ENCODE measurements at regions not wholly inside any gene's neighbourhood (a gene's known extent, or its start where the extent isn't known, plus 50 kb on each side); places are given as distances from the start of the nearest gene placed in this dataset.

DNA sequence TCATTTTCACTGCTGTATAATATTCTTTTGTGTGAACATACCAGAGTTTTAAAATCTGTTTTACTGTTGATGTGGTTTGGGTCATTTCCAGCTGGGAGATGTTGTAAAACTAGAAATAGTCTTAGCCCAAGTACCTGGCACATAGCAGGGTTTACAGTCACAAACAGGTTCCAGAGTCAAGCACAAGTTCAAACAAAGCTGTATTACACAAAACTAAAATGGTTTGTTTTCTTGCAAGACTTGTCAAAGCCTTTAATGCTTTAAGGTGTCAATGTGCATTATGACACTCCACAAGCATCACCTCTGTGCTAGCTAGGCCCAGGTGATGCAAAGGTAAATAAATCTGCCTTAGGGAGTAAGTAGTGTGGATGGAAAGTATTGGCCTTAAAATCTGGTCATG lies 379.1 kb downstream of the MN1 start:
- Histone ChIP-seq H3K27ac (no peak overlapping the region), H3K36me3 (no peaks in the 10 kb centered on the region), H3K9me3 (no peaks in the 10 kb centered on the region), H3K4me1 (peaks cover 14% of the 10 kb centered on the region), H3K4me3 (no peak overlapping the region), H3K27me3 (no peaks in the 10 kb centered on the region)
- intact Hi-C loops (cut with DNase I) = no loop called here
- no peak for DNase-seq (ENCODE audit: extremely low spot score in 2 of 2)
- TF ChIP-seq CTCF (IDR thresholded peaks at IDR 0.05) (no peak), POLR2AphosphoS5 (IDR thresholded peaks at IDR 0.05; ENCODE audit: insufficient read depth in 1 of 2, low read depth in 1 of 2) (no peak), POLR2A (IDR thresholded peaks at IDR 0.05) (no peak)

DNA sequence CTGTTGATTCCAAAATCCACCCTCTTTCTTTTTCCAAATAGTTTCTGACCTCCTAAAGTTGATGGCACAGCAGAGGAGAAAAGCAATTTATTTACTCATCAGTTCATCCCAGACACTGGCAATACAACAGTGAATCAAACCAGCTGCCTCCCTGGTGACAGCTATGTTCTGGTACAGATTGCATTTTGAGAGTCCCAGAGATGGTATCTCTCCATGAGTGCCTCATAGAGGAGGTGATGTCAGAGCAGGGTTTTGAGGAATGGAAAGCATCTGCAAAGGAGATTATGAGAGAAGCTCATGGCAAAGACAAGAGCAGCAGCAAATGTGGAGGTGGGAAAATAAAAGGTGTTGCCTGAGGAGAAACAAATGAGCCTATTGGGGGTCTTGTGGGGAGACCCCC lies 377.2 kb downstream of the MN1 start:
- Histone ChIP-seq H3K36me3 (no peaks in the 10 kb centered on the region), H3K4me3 (no peak overlapping the region), H3K9me3 (no peaks in the 10 kb centered on the region), H3K27ac (no peak overlapping the region), H3K27me3 (no peaks in the 10 kb centered on the region), H3K4me1 (peaks cover 14% of the 10 kb centered on the region)
- TF ChIP-seq POLR2AphosphoS5 (IDR thresholded peaks at IDR 0.05; ENCODE audit: insufficient read depth in 1 of 2, low read depth in 1 of 2) = no peak
- TF ChIP-seq CTCF (IDR thresholded peaks at IDR 0.05) = no peak
- TF ChIP-seq POLR2A (IDR thresholded peaks at IDR 0.05) = no peak
- no peak for DNase-seq (ENCODE audit: extremely low spot score in 2 of 2)
- intact Hi-C loops (cut with DNase I) = no loop called here

DNA sequence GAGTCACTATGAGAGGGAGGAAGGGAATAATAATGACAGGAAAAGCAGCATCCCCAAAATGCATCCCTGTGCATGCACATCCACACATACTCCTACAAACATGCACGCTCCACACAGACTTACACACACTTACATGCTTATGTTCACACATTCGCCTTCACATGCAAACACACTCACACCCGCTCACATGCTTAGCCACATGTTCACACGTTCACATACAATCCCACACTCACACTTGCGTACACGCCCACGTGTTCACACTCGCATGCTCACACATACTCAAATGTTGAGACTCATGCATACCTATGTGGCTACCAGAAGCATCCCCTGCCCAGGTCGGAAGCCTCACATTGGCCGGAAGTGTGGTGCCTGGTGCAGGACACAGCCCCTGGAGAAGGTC lies 372.1 kb downstream of the MN1 start:
- no peaks in the 10 kb centered on the region for H3K9me3 ChIP-seq
- no peak for TF ChIP-seq POLR2AphosphoS5 (IDR thresholded peaks at IDR 0.05; ENCODE audit: insufficient read depth in 1 of 2, low read depth in 1 of 2)
- TF ChIP-seq POLR2A (IDR thresholded peaks at IDR 0.05) = no peak
- TF ChIP-seq CTCF (IDR thresholded peaks at IDR 0.05) = no peak
- no peak overlapping the region for H3K4me3 ChIP-seq
- no peak for DNase-seq (ENCODE audit: extremely low spot score in 2 of 2)
- H3K27me3 ChIP-seq = no peaks in the 10 kb centered on the region
- H3K36me3 ChIP-seq = no peaks in the 10 kb centered on the region
- H3K27ac ChIP-seq = no peak overlapping the region
- intact Hi-C loops (cut with DNase I) = no loop called here
- no peaks in the 10 kb centered on the region for H3K4me1 ChIP-seq

- intact Hi-C loops (cut with DNase I) = no loop called here
- no peaks in the 10 kb centered on the region for H3K36me3 ChIP-seq
- TF ChIP-seq CTCF (IDR thresholded peaks at IDR 0.05) = no peak
- TF ChIP-seq POLR2AphosphoS5 (IDR thresholded peaks at IDR 0.05; ENCODE audit: insufficient read depth in 1 of 2, low read depth in 1 of 2) = no peak
- no peak for TF ChIP-seq POLR2A (IDR thresholded peaks at IDR 0.05)
- H3K4me3 ChIP-seq = no peak overlapping the region
- H3K4me1 ChIP-seq = peaks cover 6% of the 10 kb centered on the region
- no peak overlapping the region for H3K27ac ChIP-seq
- H3K9me3 ChIP-seq = no peaks in the 10 kb centered on the region
- no peaks in the 10 kb centered on the region for H3K27me3 ChIP-seq
- no peak for DNase-seq (ENCODE audit: extremely low spot score in 2 of 2)
These were observed 370.5 kb downstream of the MN1 start for GRCh38 chr22:27431081-27431480.

DNA sequence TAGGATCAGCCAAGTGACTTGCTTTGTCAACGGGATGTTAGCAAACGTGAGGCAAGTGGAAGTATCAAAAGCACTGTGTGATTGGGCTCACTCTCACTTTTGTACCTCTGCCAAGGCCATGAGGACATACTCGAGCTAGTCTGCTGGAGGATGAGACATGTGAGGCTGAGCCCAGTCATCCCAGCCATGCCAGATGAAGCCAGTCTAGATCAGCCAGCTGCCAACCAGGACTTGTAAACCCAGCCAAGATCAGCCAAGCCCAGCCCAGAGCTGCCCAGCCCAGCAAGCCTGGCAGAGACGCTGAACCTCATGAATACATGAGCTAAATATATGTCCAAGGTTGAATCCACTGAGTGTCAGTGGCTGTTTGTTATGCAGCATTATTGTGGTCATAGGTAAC lies 369.7 kb downstream of the MN1 start:
- intact Hi-C loops (cut with DNase I) = no loop called here

More for the DNA sequence above, 369.7 kb downstream of the MN1 start:
- H3K4me1 ChIP-seq = peaks cover 11% of the 10 kb centered on the region
- H3K4me3 ChIP-seq = no peak overlapping the region
- no peaks in the 10 kb centered on the region for H3K27me3 ChIP-seq
- no peaks in the 10 kb centered on the region for H3K9me3 ChIP-seq
- H3K27ac ChIP-seq = no peak overlapping the region
- no peak for DNase-seq (ENCODE audit: extremely low spot score in 2 of 2)
- no peaks in the 10 kb centered on the region for H3K36me3 ChIP-seq
- no peak for TF ChIP-seq POLR2A (IDR thresholded peaks at IDR 0.05)
- TF ChIP-seq POLR2AphosphoS5 (IDR thresholded peaks at IDR 0.05; ENCODE audit: insufficient read depth in 1 of 2, low read depth in 1 of 2) = no peak
- no peak for TF ChIP-seq CTCF (IDR thresholded peaks at IDR 0.05)

Data from vagina (tissue), 2 donors.